Nephron progenitor cell (in vitro differentiated cells): ENCODE measurements at regions not wholly inside any gene's neighbourhood (a gene's known extent, or its start where the extent isn't known, plus 50 kb on each side); places are given as distances from the start of the nearest gene placed in this dataset.

Experiments
- DNase-seq: peaks from one replicate; pipeline ENCODE4 v3.0.0; 2021
- H3K27ac Mint-ChIP-seq: 2 replicates; pipeline ENCODE4 v1.8.0; 2021; ENCODE audit warnings: mild to moderate bottlenecking, moderate library complexity, mixed read lengths
- H3K27me3 Mint-ChIP-seq: 2 replicates; pipeline ENCODE4 v1.8.0; 2021; ENCODE audit warnings: mild to moderate bottlenecking, low read depth, mixed read lengths; ENCODE audit not compliant: poor library complexity
- H3K36me3 Mint-ChIP-seq: 2 replicates; pipeline ENCODE4 v1.8.0; 2021; ENCODE audit warnings: low read depth, mixed read lengths
- H3K4me1 Mint-ChIP-seq: 2 replicates; pipeline ENCODE4 v1.8.0; 2021; ENCODE audit warnings: mixed read lengths
- H3K4me3 Mint-ChIP-seq: 2 replicates; pipeline ENCODE4 v1.8.0; 2021; ENCODE audit warnings: mild to moderate bottlenecking, moderate library complexity, mixed read lengths
- H3K9me3 Mint-ChIP-seq: 2 replicates; pipeline ENCODE4 v1.8.0; 2021; ENCODE audit warnings: mild to moderate bottlenecking, moderate library complexity, mixed read lengths
- TF ChIP-seq, protein P1 (sequence below): fragments of 200-600 bp; sonication (generic); IDR thresholded peaks from 2 replicates; pipeline ENCODE4 v1.5.0; 2021; ENCODE audit warnings: antibody characterized with exemption

DNA sequence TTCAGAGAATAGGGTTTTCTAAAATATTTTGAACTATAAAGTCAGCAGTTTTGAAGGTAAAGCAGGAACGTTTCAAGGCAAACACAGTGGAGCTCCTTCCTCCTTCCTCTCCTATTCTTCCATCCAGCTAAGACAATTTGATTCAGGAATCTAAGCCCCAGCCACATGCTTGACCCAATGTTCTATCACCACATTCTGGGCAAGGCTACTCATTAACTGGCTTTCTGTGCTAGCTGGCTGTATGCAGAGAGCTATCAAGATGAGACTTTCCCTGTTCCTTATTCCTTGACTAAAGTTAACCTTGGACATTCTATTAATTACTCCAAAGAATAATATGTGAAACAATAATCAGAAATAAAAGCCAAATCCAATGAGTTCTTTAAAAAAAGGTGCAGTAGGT is 266.9 kb downstream of the NOVA1 start:
- H3K36me3 Mint-ChIP-seq: no peaks in the 10 kb centered on the region
- TF ChIP-seq, protein P1, sequence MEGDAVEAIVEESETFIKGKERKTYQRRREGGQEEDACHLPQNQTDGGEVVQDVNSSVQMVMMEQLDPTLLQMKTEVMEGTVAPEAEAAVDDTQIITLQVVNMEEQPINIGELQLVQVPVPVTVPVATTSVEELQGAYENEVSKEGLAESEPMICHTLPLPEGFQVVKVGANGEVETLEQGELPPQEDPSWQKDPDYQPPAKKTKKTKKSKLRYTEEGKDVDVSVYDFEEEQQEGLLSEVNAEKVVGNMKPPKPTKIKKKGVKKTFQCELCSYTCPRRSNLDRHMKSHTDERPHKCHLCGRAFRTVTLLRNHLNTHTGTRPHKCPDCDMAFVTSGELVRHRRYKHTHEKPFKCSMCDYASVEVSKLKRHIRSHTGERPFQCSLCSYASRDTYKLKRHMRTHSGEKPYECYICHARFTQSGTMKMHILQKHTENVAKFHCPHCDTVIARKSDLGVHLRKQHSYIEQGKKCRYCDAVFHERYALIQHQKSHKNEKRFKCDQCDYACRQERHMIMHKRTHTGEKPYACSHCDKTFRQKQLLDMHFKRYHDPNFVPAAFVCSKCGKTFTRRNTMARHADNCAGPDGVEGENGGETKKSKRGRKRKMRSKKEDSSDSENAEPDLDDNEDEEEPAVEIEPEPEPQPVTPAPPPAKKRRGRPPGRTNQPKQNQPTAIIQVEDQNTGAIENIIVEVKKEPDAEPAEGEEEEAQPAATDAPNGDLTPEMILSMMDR: no peak
- no peak overlapping the region for H3K27ac Mint-ChIP-seq
- H3K9me3 Mint-ChIP-seq: no peaks in the 10 kb centered on the region
- no peak for DNase-seq
- no peaks in the 10 kb centered on the region for H3K4me1 Mint-ChIP-seq
- H3K4me3 Mint-ChIP-seq: no peak overlapping the region
- no peaks in the 10 kb centered on the region for H3K27me3 Mint-ChIP-seq

DNA sequence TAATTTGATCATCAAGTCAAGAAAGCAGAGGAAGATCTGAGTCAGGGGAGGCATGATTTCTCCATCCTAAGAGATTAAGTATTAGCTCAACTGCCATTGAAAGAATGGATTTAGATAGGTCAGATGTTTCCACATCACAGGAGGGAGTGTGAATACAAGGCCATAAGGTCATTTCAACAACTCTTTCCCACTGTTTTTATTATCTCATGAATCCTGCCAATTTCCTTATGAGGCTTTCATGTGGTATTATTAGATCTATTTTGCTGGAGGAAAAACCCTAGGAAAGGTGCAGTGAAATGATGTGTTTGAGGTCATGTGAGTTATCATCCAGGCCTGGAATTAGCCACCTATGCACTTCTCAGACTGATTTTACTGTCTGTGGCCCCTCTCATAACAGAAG is 269.0 kb downstream of the NOVA1 start:
- Mint-ChIP-seq H3K36me3 (no peaks in the 10 kb centered on the region), H3K27me3 (no peaks in the 10 kb centered on the region), H3K27ac (no peak overlapping the region), H3K4me1 (no peaks in the 10 kb centered on the region), H3K4me3 (no peak overlapping the region), H3K9me3 (no peaks in the 10 kb centered on the region)
- TF ChIP-seq, protein P1: no peak
- DNase-seq: no peak

DNA sequence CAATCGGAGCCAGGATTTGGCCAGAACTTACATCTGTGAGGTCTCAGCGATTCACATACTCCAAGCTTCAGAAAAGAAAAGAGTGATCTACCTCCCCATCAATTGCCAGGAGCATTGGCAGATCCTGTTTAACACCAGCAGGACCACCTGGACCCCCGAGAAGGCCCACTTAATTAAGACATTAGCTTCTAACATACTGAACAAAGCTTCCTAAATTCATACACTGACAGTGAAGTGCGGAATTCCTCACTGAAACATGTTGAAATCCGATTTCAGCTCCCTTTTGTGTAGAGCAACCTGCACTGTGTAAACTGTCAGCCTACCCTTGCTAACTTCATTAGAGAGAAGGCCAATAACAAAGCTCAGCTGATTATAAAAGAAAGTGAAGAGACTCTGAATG is 274.0 kb downstream of the NOVA1 start:
- DNase-seq: no peak
- H3K4me3 Mint-ChIP-seq: no peak overlapping the region

GRCh38 chr14:26320886-26321285 is 276.9 kb downstream of the NOVA1 start:
- TF ChIP-seq, protein P1: no peak
- Mint-ChIP-seq H3K9me3 (no peaks in the 10 kb centered on the region), H3K27me3 (no peaks in the 10 kb centered on the region), H3K27ac (no peak overlapping the region), H3K36me3 (no peaks in the 10 kb centered on the region), H3K4me3 (no peak overlapping the region), H3K4me1 (no peaks in the 10 kb centered on the region)
- no peak for DNase-seq

More for the DNA sequence above, 274.0 kb downstream of the NOVA1 start:
- TF ChIP-seq, protein P1: no peak
- no peak overlapping the region for H3K27ac Mint-ChIP-seq
- no peaks in the 10 kb centered on the region for H3K27me3 Mint-ChIP-seq
- no peaks in the 10 kb centered on the region for H3K9me3 Mint-ChIP-seq
- no peaks in the 10 kb centered on the region for H3K36me3 Mint-ChIP-seq
- H3K4me1 Mint-ChIP-seq: no peaks in the 10 kb centered on the region

DNA sequence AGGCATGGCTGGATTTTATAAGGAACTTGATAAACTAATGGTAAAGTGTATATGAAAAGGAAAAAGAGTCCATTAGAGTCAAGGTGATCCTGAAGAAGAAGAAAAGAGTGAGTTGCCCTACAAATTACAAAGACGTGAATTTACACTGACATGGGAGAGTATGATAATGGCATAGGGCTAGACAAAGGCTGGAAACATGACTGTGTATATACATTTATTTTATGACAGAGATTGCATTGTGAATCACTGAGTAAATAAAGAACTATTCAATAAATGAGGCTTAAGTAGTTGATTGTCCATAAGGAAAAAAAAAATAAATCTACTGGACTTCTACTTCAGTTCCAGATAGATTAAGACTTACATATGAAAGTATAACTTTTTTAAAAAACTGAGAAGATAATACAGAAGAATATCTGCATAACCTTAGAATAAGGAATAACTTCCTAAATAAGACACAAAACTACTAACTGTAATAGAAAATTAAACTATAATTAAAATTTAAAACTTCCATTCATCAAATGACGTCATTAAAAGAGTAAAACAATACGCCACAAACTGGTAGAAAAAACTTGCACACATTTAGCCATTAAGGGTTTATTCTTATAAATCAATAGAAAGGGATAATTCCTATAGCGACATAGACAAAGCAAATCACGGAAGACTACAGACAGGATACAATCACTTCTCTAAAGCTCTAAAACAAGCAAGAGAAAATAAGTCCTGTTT is 278.5 kb downstream of the NOVA1 start:
- H3K27me3 Mint-ChIP-seq: no peaks in the 10 kb centered on the region
- H3K27ac Mint-ChIP-seq: no peak overlapping the region
- TF ChIP-seq, protein P1: no peak
- no peak overlapping the region for H3K4me3 Mint-ChIP-seq
- no peaks in the 10 kb centered on the region for H3K36me3 Mint-ChIP-seq
- DNase-seq: no peak
- no peaks in the 10 kb centered on the region for H3K4me1 Mint-ChIP-seq
- H3K9me3 Mint-ChIP-seq: peaks cover 5% of the 10 kb centered on the region

DNA sequence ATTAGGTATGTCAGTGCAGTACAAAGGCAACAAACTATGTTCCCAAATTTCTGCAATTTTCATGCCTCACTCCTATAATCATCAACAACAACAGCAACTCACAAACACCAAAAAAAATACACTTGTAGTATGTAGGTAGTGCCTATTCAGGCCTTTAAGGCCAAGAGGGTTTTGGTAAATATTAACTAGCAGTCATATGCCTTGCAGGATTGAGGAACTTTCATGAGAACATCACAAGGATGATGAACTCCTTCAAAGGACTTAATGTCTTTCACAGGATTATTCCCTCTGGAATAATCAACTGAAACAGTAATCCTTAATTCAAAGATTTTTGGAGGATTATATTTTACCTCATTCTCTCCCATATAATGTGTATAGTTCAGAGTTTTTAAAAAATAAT is 293.8 kb downstream of the NOVA1 start:
- Mint-ChIP-seq H3K36me3 (no peaks in the 10 kb centered on the region), H3K4me3 (no peak overlapping the region), H3K27me3 (no peaks in the 10 kb centered on the region), H3K4me1 (no peaks in the 10 kb centered on the region), H3K9me3 (peaks cover 14% of the 10 kb centered on the region), H3K27ac (no peak overlapping the region)
- DNase-seq: no peak
- TF ChIP-seq, protein P1: no peak
